H1 (cell line): ENCODE measurements at regions not wholly inside any gene's neighbourhood (a gene's known extent, or its start where the extent isn't known, plus 50 kb on each side); places are given as distances from the start of the nearest gene placed in this dataset.

ENCODE experiments used
- CHD7 ChIP-seq: fragments of 300-600 bp; sonication (generic); IDR thresholded peaks from 2 replicates; pipeline ENCODE4 v1.7.1; 2012; ENCODE audit warnings: low read length, moderate library complexity, mild to moderate bottlenecking, inconsistent platforms; ENCODE audit not compliant: insufficient replicate concordance
- GABPA ChIP-seq: IDR thresholded peaks from 2 replicates; pipeline ENCODE4 v1.6.1; 2011; ENCODE audit warnings: mild to moderate bottlenecking, low read length, moderate library complexity, borderline replicate concordance; ENCODE audit not compliant: insufficient read depth

GRCh38 chr5:71860048-71860447 lies 141.0 kb downstream of the CARTPT start (continued):
- no peak for TF ChIP-seq CHD7
- TF ChIP-seq GABPA: no peak
- TF ChIP-seq, all 59 proteins: peak for 3
